Stimulated activated naive CD4-positive, alpha-beta T cell (primary cell): ENCODE measurements at regions not wholly inside any gene's neighbourhood (a gene's known extent, or its start where the extent isn't known, plus 50 kb on each side); places are given as distances from the start of the nearest gene placed in this dataset.
"Not testable (repeated sequence)": the region's sequence is repeated elsewhere in the genome, so short reads cannot be mapped to it uniquely, and the experiment has no call there.

Experiments
- DNase-seq, 6 experiments: peaks; one replicate each; lab custom pipeline; 2025; lab: John Stamatoyannopoulos, UW

DNA sequence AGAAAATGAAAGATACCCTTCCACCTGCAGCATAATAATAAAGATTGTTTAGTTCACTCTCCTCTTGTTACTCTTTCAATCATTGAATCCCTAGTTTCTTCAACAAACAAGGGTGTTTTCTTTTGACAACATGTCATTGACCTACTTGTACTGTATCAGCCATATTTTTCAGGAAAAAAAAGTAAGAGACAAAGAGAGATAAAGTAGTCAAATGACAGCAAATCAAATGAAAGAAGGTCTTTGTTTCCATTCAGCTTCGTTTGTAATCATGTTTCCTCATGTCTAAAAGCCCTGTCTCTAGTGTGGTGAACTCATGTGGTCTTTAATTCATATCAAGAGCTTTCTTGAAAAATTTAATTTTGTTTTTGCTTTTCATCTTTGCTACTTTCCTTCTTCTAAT, 557.8 kb upstream of the LRATD1 start:
- no peak for DNase-seq

DNA sequence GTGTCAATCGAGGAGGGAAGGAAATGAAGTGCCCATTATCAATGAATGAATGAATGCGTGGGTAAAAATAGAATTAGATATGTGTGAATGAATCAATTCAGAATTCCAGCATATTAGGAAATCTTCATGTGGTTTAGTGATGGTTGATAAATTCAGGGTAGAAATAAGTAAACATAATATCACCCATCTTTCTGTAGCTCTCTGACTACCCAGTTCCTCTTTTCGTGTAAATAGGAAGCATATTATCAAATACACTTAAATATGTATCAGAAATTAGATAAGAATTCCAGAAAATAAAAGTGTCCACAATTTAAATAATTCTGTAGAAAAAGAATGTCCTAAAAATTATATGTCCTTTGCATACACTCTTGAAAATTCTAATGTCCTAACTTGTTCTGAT, 552.9 kb upstream of the LRATD1 start:
- no peak for DNase-seq

DNA sequence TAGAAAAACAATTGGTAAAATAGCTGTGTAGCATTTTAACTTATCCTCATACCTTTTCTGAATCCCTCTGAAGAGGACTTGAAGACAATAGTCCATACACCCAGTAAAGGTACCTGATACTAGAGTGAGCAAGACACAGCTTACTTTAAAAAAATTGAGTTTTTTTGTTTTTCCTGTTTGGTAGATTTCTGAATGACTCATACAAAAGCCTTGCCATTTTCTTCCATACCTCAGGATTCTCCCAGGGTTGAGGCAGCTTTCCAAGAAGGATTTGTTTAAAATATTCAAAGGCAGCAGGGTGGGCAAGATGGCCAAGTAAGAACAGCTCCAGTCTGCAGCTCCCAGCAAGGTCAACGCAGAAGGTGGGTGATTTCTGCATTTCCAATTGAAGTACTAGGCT, 551.0 kb upstream of the LRATD1 start:
- DNase-seq, result no peak

DNA sequence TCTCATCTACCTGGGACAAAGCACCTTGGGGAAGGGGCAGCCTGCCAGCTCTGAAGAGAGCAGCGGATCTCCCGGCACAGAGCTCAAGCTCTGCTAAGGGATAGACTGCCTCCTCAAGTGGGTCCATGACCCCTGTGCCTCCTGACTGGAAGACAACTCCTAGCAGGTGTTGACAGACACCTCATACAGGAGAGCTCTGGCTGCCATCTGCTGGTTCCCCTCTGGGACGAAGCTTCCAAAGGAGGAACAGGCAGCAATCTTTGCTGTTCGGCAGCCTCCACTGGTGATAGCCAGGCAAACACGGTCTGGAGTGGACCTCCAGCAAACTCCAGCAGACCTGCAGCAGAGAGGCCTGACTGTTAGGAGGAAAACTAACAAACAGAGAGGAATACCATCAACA, 549.9 kb upstream of the LRATD1 start:
- no peak for DNase-seq

DNA sequence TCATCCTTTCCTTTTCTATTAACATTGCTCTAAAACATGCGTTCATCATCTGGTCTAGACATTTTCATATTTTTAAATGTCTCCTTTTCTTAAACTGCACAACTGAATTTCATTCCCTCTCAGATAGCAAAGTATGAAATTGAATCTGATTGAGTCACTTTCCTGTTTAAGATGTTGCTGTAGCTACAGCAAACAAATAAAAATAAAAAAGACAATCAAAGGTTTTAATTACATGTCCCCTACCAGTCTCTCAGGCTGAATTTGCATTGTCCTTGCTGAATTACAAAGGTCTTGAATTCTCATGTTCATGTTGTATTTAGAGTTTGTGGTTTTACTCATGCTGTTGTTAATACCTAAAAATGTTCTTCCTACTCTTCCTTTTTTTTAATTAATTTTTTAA, 537.9 kb upstream of the LRATD1 start:
- DNase-seq, result no peak

DNA sequence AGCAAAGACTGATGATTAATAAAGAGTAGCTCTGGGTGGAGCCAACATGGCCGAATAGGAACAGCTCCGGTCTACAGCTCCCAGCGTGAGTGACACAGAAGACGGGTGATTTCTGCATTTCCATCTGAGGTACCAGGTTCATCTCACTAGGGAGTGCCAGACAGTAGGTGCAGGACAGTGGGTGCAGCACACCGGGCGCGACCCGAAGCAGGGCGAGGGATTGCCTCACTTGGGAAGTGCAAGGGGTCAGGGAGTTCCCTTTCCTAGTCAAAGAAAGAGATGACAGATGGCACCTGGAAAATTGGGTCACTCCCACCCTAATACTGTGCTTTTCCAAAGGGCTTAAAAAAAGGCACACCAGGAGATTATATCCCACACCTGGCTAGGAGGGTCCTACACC, 533.4 kb upstream of the LRATD1 start:
- not testable (repeated sequence) for DNase-seq

DNA sequence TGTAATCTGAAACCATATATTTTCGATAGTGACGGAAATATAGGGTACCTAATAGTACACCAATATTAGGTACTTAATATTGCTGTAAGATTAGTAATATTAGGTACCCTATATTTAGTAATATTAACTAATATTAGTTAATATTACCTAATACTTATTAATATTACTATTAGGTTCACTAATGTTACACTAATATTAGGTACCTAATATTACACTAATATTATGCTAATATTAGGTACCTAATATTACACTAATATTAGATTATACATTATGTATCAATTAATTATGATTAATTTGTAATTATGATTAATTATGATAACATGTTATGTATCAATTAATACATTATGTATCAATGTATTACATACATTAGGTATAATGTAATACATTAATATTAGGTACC, 518.2 kb upstream of the LRATD1 start:
- DNase-seq, result no peak

DNA sequence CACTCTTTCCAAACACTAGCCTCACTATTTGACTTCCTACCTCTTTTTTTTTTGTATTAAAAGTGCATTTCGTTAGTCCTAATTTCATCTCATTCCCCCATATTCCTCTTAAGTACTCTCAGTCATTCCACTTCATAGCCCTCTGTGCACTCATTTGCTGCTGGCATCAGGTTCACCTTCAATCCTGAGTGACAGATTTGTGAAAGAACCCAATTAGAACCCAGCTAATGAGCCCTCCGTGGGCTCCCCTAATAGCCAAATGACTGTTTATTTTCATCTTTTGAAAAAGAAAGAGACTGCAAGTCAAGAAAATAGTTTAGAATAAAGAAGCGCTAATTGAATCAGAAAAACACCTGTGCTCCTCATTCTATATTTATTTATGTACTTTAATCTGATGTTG, 512.1 kb upstream of the LRATD1 start:
- no peak for DNase-seq

DNA sequence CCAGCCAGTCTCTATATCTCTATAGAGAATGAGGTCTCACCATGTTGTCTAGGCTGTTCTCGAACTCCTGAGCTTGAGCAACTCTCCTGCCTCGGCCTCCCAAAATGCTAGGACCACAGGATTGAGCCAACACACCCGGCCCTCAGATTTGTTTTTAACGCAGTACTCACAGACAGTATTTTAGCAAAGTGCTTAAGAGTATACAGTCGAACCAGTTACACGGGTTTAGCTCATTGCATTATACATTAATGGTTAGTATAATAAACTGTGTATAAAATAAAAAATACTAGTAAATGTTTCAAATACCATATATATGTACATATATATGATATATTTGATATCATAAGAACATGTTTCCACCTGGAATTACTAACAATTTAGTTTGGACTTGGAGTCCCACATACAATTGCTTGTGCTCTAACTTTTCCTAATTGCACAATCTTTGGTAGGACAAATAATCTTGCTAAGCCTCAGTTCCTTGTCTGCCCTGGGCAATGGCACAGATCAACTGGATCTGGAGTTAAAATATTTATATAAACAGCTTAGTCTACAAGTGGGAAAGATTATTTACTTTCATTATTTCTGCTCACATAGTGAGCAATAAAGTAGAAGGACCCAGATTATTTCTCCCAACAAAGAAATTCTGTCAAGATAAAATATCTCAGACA, 508.9 kb upstream of the LRATD1 start:
- no peak for DNase-seq

DNA sequence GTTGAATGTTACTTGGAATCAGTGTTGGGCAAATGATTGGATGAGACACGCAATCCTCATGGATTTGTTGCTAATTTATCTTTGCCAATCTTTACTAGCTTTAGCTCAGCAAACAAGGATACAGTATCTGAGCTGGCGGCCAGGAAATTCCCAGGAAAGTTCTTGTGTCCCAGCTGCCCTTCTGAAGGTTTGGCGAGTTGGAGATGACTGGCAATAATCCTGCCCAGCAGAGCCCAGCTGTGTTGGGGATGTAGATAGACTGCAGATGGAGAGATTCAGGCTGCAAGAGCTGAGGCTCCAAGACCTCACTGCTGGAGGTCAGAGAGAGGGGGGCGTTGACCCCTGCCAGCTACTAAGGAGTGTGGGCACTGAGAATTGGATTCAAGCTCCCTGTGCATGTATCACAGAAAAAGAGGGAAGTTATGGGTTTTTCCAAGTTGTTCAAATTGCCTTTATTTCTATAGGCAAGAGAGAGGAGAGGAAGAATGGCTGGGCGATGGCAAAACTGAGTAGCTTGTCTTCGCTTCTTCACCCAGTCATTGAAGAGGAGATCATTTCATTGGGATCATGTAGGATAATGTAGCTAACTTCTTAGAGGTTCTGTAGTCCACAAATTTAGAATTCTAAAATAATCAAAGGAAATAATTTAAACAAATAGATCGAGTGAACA, 506.8 kb upstream of the LRATD1 start:
- no peak for DNase-seq

DNA sequence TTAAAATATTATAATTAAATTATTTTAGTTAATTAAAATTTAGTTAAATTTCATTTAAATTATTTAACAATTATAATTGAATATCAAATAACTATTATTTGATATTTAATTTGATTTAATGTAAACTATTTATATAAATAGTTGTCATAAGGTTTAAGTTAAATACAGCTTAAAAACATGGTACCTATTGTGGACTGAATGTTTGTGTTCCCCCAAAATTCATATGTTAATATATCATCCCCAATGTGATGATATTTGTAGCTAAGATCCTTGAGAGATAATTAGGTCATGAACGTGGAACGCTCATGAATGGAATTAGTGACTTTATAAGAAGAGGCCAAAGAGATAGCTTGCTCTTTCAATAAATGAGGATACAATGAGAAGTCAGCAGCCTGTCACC, 505.7 kb upstream of the LRATD1 start:
- no peak for DNase-seq

DNA sequence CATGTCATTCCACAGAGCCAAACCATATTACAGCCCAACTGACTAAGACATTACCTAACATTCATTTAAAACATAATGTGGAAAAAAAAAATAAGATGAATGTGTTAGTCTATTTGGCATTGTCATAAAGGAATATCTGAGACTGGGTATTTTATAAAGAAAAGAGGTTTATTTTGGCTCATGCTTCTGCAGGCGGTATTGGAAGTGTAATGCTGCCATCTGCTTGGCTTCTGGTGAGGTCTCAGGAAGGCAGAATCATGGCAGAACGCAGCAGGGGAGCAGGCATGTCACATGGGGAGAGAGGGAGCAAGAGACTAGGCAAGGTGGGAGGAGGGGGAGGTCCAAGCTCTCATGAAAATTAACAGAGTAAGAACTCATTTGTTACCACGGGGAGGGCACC, 504.8 kb upstream of the LRATD1 start:
- DNase-seq, result no peak

DNA sequence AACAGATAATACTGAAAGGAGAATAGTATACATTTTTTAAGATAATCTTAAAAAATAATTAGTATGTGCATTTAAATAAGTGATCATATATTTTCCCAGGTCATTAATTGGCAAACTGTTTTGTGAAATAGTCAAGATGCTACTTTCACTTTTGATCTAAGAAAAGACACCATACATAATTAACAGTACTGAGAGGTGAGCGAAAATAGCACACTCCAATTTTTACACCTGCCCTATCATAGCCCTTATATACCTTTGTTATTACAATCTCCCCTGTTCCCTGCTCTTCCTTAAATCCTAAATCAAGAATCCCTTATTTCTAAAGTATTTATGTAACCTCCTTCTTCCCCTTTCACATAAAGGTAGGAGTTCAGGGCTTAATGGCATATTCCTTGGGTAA, 500.1 kb upstream of the LRATD1 start:
- no peak for DNase-seq

DNA sequence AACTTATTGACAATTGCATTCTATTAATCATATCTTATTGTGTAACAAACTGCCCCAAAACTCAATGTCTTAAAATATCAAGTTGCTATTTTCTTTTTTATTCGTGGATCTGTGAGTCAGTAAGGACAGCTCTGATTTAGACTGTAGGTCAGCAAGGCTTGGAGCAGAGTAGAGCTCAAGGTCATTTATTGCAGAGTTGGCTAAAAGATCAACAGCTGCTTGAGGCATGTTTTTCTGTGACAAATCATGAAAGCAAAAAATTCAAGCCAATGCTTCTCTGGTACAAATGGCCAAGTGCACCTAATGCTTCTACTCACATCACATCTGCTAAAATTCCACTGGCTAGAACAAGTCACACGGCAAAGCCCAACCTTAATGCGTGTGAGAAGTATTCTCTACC, 497.7 kb upstream of the LRATD1 start:
- DNase-seq, result no peak

DNA sequence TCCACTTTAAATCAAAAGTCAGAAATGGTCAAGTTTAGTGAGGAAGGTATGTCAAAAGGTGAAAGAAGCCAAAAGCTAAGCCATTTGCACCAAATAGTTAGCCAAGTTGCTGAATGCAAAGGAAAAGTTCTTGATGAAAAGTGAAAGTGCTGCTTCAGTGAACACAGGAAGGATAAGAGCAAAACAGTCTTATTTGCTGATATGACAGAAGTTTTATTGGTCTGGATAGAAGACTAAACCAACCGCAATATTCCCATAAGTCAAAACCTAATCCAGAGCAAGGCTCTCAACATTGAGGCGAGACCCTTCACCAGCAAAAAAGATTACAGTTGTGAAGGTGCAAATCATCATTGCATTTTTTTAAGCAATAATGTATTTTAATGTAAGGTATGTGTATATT, 496.5 kb upstream of the LRATD1 start:
- no peak for DNase-seq

DNA sequence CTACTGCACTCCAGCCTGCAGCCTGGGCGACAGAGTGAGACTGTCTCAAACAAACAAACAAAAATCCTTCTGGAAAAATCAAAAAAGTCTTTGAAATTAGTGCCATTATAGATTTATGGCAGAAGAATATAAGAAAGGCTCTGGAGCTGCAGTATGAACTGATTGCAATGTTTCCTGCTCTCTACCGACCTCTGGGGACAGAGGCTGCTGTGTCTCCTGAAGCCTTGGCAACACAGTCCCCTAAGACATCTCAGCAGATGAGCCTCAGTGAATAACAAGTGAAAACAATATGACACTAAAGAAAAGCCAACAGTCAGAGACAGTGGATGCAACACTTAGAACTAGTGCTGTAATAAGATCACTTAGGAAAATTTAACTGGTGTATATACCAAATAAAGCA, 494.9 kb upstream of the LRATD1 start:
- no peak for DNase-seq

DNA sequence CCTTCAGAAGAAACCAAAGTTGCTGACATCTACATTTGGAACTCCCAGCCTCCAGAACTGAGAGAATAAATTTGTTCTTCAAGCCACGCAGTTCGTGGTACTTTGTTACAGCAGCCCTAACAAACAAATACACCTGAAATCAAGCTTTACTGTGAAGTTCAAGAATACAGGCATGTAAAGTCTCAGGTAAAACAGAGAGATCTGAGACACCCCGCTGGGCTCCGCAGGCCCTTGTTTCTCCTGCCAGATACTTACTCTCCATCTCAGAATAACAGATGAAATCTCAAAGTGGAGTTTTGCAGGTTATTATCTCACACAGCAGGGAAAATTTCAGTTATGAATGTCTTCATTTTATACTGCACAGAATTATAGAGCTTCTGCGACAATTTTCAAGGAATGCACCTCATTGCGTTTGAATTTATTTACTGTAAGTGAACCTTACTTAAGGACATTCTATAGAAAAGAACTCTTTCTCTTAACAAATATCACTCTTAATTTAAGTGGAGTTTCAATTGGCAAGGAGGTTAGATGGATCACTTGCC, 492.4 kb upstream of the LRATD1 start:
- no peak for DNase-seq

DNA sequence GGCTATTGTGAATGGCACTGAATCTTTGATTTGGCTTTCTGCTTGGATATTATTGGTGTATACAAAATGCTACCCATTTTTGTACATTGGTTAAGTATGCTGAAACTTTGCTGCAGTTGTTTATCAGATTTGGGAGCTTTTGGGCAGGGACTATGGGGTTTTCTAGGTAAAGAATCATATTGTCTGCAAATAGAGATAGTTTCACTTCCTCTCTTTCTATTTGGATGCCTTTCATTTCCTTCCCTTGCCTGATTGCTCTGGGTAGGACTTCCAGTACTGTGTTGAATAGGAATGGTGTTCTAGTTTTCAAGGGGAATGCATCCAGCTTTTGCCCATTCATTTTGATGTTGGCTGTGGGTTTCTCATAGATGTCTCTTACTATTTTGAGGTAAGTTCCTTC, 489.1 kb upstream of the LRATD1 start:
- no peak for DNase-seq

DNA sequence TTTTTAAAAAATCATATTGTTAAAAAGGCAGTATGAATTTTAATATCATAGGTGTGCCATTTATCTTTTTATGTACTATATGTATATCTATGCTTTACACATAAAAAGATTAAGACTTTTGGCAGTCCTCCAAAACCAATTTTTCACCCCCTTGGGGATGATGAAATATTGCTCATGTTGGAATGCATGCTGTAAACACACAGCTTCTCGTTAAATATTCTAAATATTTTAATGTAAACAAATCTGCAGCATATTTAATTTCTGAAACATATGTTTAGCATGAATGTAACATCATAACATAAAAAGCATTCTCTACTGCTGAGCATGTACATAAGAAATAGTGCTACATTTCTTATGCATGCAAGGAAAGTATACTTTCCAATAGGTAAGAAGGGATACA, 484.3 kb upstream of the LRATD1 start:
- no peak for DNase-seq

DNA sequence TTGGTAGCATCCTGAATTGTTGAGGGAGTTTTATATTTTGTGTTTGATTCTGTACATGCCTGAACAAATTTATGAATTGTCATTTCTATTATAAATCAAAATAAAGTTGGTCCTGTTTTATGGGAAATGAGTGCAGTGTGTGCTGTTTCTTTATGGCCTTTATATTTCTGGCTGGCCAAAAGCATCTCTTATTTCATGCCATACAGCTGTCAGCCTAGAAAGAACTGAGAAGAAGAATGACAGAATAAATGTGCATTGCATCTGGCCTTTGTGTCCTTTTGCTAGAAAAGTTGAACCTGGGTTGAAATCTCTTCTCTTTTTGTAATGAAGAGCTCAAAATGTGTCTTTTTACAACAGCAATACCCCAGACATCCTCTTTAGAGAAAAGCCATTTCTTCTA, 474.7 kb upstream of the LRATD1 start:
- DNase-seq, result no peak

DNA sequence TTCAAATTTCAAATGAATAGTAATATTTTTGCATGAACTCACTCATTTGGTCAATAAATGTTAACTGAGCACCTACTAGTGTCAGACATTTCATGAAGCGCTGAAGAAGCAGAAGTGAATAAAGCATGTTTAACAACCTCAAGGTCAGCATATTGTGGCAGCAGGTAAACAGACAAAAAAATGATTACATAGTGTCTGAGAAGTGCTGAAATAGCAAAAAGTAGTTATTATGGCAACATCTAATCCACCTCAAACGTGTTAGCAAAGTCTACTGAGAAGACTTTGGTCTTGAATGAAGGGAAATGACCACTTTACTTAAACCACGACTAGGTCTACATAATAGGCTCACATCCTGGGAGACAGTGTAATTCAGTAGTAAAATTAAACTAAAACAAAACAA, 452.2 kb upstream of the LRATD1 start:
- DNase-seq, result no peak

DNA sequence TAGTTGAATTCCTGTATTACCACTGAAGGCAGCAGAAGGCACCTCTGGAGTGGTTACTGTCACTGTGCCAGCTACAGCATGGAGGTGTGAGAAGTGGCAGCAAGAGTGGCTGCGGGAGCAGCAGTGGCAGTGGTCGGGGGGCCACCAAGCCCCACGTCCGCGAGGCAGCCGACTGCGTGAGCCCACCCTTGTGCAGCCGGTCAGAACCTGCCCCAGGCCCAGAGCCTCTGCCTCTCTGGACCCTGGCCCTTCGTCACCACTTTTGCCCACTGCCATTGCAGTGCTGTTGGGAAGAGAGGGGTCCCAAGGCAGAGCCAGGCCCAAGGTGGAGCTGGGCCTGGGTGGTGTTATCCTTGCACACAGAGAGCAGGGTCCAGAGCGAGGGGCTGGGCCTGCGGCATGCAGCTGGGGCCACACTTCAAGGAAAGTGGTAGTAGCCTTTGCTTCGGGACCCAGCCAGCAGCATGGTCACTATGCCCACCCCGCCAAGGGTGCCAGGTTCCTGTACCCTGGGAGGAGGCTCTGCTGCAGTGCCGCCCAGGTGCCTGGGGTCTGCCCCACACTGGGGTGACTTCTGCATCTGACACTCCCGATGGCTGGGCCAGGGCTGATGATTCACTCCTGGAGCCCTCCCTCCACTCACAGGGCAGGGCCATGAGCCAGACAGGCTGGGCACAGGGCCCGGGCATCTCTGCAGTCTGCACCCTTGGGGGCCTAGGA, 450.1 kb upstream of the LRATD1 start:
- no peak for DNase-seq

DNA sequence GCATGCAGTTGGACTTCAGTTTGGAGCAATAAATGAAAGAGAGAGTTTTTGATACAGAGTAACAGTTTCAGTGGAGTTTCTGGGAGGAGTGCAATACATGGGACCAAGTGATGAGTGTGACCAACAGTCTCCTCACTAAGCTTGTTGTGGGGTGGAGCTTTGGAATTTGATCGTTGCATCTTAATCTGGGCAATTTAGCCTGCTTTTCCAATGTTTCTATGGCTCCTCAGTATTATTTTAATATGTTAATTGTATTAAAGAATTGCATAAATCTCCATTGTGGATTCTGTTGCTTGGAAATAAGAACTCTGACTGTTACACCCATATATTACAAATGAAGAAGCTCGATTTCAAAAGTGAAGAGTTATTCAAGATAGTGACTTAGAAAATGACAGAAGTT, 446.6 kb upstream of the LRATD1 start:
- no peak for DNase-seq
